ENCODE measurements at regions not wholly inside any gene's neighbourhood (a gene's known extent, or its start where the extent isn't known, plus 50 kb on each side); places are given as distances from the start of the nearest gene placed in this dataset.

GRCh38 chr2:239790313-239790712 lies 234.8 kb downstream of the NDUFA10 start:
- intact Hi-C loops (cut with DNase I) = no loop called here
- DNase-seq (ENCODE audit: low spot score) = no peak
- no peaks in the 10 kb centered on the region for H3K27me3 ChIP-seq (replicated peaks; ENCODE audit: insufficient read depth)
- H3K9me3 ChIP-seq = no peaks in the 10 kb centered on the region
- H3K36me3 ChIP-seq = no peaks in the 10 kb centered on the region
- no peak for TF ChIP-seq CTCF (IDR thresholded peaks at IDR 0.05)
- TF ChIP-seq POLR2A (IDR thresholded peaks at IDR 0.05) = no peak
- TF ChIP-seq POLR2AphosphoS5 (IDR thresholded peaks at IDR 0.05) = no peak
- 78% methylated on average over 13 of the region's 13 CpGs for WGBS
- no peaks in the 10 kb centered on the region for H3K4me1 ChIP-seq (replicated peaks)
- no peak overlapping the region for H3K27ac ChIP-seq
- H3K4me3 ChIP-seq = no peak overlapping the region

GRCh38 chr2:239789711-239790110 lies 235.4 kb downstream of the NDUFA10 start:
- 73% methylated on average over 8 of the region's 8 CpGs for WGBS
- Histone ChIP-seq H3K9me3 (no peaks in the 10 kb centered on the region), H3K27ac (no peak overlapping the region), H3K36me3 (no peaks in the 10 kb centered on the region), H3K4me3 (no peak overlapping the region), H3K27me3 (replicated peaks; ENCODE audit: insufficient read depth) (no peaks in the 10 kb centered on the region), H3K4me1 (replicated peaks) (no peaks in the 10 kb centered on the region)
- no peak for DNase-seq (ENCODE audit: low spot score)
- intact Hi-C loops (cut with DNase I) = no loop called here
- no peak for TF ChIP-seq CTCF (IDR thresholded peaks at IDR 0.05)

- no peak for DNase-seq (ENCODE audit: low spot score)
Measured at GRCh38 chr2:239788576-239789098, 236.5 kb downstream of the NDUFA10 start.

GRCh38 chr2:239787538-239788050 lies 237.5 kb downstream of the NDUFA10 start:
- H3K27ac ChIP-seq = no peak overlapping the region
- H3K4me1 ChIP-seq (replicated peaks) = no peaks in the 10 kb centered on the region
- 76% methylated on average over 6 of the region's 6 CpGs for WGBS
- intact Hi-C loops (cut with DNase I) = no loop called here
- H3K9me3 ChIP-seq = no peaks in the 10 kb centered on the region
- H3K4me3 ChIP-seq = no peak overlapping the region
- no peaks in the 10 kb centered on the region for H3K36me3 ChIP-seq
- no peak for DNase-seq (ENCODE audit: low spot score)
- TF ChIP-seq CTCF (IDR thresholded peaks at IDR 0.05) (no peak), POLR2A (IDR thresholded peaks at IDR 0.05) (no peak), POLR2AphosphoS5 (IDR thresholded peaks at IDR 0.05) (no peak)
- H3K27me3 ChIP-seq (replicated peaks; ENCODE audit: insufficient read depth) = no peaks in the 10 kb centered on the region

More at GRCh38 chr2:239788576-239789098, 236.5 kb downstream of the NDUFA10 start:
- no peak for TF ChIP-seq POLR2A (IDR thresholded peaks at IDR 0.05)
- TF ChIP-seq POLR2AphosphoS5 (IDR thresholded peaks at IDR 0.05) = no peak
- TF ChIP-seq CTCF (IDR thresholded peaks at IDR 0.05) = no peak
- H3K4me3 ChIP-seq = no peak overlapping the region
- no peaks in the 10 kb centered on the region for H3K9me3 ChIP-seq
- 56% methylated on average over 6 of the region's 6 CpGs for WGBS
- H3K27ac ChIP-seq = no peak overlapping the region
- intact Hi-C loops (cut with DNase I) = no loop called here
- no peaks in the 10 kb centered on the region for H3K27me3 ChIP-seq (replicated peaks; ENCODE audit: insufficient read depth)
- H3K4me1 ChIP-seq (replicated peaks) = no peaks in the 10 kb centered on the region
- no peaks in the 10 kb centered on the region for H3K36me3 ChIP-seq

- WGBS = 53% methylated on average over 2 of the region's 2 CpGs
- no peak for DNase-seq (ENCODE audit: low spot score)
- Histone ChIP-seq H3K27ac (no peak overlapping the region), H3K4me1 (replicated peaks) (no peaks in the 10 kb centered on the region), H3K4me3 (no peak overlapping the region), H3K36me3 (no peaks in the 10 kb centered on the region), H3K9me3 (no peaks in the 10 kb centered on the region), H3K27me3 (replicated peaks; ENCODE audit: insufficient read depth) (no peaks in the 10 kb centered on the region)
- intact Hi-C loops (cut with DNase I) = no loop called here
- no peak for TF ChIP-seq POLR2A (IDR thresholded peaks at IDR 0.05)
- no peak for TF ChIP-seq POLR2AphosphoS5 (IDR thresholded peaks at IDR 0.05)
- TF ChIP-seq CTCF (IDR thresholded peaks at IDR 0.05) = no peak
Measured at GRCh38 chr2:239786791-239787190, 238.4 kb downstream of the NDUFA10 start.
